GM12892 (cell line): ENCODE measurements at regions not wholly inside any gene's neighbourhood (a gene's known extent, or its start where the extent isn't known, plus 50 kb on each side); places are given as distances from the start of the nearest gene placed in this dataset.

Experiments used
- POLR2A ChIP-seq: IDR thresholded peaks from 2 replicates; pipeline ENCODE4 v1.6.1; 2011; ENCODE audit warnings: low read depth, low read length, control low read depth
- POLR2AphosphoS5 ChIP-seq: IDR thresholded peaks from 2 replicates; pipeline ENCODE4 v1.6.1; 2011; ENCODE audit warnings: low read depth, low read length, control low read depth
- TAF1 ChIP-seq: IDR thresholded peaks from 2 replicates; pipeline ENCODE4 v1.6.1; 2011; ENCODE audit warnings: low read depth, mild to moderate bottlenecking, control low read depth, low read length, borderline replicate concordance

- TF ChIP-seq POLR2AphosphoS5 (no peak), POLR2A (no peak), TAF1 (no peak)
Observed at GRCh38 chr5:110851357-110851756, 112.5 kb downstream of the SLC25A46 start.
